Stimulated activated CD8-positive, alpha-beta memory T cell treated with anti-CD3 and anti-CD28 coated beads, Interleukin-7, amount 100 ng/mL, for 24 hours (primary cell): ENCODE measurements at regions not wholly inside any gene's neighbourhood (a gene's known extent, or its start where the extent isn't known, plus 50 kb on each side); places are given as distances from the start of the nearest gene placed in this dataset.

Source experiments
- DNase-seq: peaks from one replicate; pipeline ENCODE4 v3.0.0-alpha.2; 2020; ENCODE audit warnings: low read depth

DNA sequence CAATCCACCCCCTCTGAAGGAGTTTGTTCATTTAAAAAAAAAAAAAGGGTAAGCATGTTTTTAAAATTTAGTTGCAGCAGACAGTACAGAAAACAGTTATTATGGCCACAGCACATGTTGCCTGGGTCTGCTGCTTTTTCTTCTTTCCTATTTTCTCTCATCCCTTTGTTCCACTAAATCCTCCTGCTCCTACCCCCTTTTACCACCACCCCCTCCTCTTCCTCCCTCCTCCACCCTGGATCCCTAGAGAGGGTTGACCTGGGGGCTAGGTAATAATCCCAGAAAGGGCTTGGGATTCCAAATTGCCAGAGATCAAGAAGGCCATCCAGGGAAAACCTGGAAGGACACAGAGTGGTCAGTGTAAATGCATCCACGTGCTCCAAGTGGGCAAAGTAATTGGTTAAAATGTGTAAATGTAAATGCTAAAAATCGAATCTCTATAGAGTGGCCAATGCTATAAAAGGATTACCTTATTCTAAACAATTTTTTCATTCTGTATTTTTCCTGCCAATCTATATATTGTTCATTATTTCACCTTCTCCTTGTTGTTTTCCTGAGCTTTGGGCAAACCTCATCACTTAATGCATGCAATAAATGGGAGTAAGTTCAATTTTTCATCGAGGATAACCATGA lies 89.0 kb upstream of the PIK3CG start:
- no peak for DNase-seq

DNA sequence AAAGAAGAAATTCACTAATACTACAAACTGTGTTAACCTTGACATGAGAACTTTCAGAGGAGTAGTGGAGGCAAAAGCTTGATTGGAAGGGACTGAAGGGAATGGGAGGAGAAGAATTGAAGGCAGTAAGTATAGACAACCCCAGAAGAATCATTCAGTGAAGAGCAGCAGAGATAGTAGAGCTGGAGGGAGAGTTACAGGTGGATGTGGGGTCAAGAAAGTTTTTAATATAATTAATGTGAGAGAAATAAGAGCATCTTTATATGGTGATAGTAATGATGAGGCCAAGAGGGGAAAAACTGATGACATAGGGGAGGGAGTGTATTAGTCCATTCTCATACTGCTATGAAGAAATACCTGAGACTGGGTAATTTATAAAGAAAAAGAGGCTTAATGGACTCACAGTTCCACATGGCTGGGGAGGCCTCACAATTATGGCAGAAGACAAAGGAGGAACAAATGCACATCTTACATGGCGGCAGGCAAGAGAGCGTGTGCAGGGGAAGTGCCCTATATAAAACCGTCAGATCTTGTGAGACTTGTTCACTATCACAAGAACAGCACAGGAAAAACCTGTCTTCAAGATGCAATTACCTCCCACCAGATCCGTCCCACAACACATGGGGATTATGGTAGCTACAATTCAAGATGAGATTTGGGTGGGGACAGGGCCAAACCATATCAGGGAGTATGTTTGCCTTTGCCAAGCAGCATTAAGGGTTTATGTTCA lies 88.3 kb upstream of the PIK3CG start:
- no peak for DNase-seq

DNA sequence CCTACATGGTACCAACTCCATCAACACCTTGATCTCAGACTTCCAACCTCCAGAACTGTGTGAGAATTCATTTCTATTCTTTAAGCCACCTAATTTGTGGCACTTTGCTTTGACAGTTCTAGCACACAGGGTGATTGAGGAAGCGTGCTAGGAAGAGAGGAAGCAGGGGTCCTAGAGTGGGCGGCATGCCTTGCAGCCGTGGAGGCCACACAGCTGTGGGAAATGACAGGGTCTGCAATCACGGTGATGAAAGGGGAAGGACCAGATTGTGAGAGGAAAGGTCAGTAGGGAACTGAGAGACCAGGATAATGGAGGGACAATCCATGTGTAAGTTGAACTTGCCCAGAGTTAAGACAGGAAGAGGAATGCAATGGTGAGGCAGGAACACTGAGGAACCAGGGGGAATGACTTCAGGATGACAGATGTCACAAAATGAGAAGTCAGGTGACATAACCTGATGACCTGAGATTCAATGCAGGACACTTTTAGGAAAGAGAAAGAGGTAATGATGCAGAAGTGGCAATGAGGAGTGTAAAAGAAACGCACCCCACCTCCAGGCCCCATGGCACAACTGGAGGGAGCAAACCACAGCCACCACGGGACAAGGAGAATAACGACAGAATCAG lies 87.3 kb upstream of the PIK3CG start:
- DNase-seq = no peak

DNA sequence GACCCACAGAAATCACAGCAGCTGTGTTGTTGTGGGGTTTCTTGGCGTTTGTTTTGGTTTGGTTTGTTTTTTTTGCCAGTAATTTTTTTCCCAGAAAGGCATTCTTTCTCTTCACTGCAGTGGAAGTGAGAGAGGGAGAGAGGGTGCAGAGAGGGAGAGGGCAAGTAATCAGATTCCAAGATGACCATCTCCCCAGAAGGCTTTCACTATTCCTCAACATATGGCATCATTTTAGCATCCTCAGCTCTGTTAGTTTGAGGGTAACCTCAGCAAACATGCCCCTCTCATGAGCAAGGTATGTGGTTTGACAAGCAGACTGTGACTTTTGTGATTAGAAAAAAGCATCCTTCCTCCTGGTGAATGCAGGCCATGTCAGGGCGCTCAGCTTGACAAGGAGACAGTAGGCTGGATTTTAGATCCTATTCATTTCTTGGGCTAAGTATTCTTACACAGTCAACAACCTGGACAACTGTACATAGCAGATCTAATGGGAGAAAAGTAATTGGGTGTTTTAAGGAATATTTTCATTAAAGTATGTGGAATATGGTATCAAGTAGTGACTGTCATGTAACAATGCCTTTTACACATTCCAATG lies 86.3 kb upstream of the PIK3CG start:
- no peak for DNase-seq

DNA sequence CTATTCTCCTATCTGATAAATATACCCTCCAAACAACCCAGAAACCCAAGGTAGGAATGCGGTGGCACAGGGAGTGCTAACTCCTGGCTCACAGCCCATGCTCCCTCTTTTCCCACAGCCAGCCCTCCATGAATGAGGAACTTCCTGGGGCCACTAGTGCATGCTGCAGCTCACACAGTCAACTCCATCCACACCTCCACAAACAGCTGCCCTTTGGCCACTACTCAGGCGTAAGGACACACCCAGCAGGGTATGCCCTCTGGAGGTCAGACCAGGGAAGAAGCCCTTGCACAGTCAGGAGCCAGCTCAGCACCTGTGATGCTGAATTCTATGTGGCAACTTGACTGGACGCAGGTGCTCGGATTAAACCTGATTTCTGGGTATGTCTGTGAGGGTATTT lies 85.2 kb upstream of the PIK3CG start:
- DNase-seq = no peak

GRCh38 chr7:106781007-106781406 lies 84.1 kb upstream of the PIK3CG start:
- no peak for DNase-seq

DNA sequence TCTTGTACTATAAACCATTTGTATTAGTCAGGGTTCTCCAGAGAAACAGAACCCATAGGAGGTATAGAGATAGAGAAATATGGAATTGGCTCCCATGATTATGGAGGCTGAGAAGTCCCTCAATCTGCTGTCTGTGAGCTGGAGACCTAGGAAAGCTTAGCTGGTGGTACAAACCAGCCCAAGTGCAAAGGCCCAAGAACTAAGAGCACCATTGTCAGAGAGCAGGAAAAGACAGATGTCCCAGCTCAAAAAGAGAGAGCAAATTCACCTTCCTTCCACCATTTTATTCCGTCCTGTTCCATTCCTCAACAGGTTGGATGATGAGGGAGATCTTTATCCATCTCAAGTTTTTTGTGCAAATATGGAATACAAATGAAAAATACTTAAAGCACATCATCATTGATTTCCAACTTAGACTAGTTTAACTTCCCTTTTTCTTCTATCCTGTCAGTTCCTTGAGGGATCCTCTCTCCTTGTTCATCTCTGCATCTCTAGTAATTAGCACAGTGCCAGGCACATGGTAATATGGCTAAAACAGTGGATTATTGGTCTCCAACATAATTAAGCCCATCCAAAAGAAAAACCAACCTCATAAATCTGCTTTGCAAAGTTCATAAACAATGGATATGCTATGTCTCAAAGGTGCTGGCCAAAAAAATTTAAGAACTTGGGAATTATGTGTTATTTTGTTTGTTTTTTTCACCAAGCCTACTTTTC lies 83.1 kb upstream of the PIK3CG start:
- no peak for DNase-seq

DNA sequence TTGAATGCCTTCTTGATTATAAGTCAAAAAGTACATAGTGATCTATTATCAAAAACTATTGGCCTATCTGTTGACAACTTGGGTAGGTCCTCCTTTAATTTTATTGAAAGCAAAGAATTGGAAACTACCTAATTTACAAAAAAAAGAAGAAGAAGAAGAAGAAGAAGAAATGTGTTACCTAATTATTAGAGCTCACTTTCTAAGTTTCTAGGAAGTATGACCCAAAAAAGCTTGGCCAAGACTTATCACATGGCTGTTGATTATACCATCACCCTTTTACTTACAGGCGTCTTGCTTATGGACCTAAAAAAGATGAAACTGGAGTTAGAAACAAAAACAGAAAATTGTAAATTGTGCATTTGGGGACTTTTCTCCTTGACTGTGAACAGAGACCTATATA lies 81.8 kb upstream of the PIK3CG start:
- no peak for DNase-seq

DNA sequence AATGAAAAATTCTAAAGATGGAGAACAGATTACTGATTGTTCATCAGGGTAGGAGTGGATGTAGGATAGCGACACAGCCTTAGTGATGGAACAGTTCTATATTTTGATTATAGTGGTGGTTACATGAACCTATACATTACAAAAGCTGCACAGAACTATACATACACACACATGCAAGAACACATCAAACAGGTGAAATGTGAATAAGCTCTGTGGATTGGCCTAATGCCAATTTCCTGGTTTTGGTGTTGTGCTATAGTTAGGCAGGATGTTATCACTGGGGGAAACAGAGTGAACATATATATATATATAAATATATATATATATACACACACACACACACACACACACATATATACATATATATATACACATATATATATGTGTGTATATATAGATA lies 76.4 kb upstream of the PIK3CG start:
- no peak for DNase-seq

DNA sequence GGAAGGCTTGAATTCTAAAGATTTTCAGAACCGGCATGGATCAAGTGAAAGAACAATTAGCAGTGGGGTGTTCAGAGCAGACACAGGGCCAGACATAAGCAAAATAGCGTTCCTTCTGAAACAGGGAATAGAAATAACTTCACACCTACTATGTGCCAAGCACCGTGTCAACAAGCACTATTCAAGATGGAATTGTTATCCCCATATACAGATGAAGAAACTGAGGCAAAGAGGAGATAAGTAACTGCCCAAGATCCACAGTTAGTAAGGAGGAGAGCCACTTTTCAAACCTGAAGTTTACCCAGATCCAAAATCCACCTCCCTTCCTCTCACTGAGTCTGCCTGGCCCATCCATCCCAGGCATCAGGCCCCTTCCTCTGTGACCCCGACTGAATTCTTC lies 73.6 kb upstream of the PIK3CG start:
- no peak for DNase-seq

DNA sequence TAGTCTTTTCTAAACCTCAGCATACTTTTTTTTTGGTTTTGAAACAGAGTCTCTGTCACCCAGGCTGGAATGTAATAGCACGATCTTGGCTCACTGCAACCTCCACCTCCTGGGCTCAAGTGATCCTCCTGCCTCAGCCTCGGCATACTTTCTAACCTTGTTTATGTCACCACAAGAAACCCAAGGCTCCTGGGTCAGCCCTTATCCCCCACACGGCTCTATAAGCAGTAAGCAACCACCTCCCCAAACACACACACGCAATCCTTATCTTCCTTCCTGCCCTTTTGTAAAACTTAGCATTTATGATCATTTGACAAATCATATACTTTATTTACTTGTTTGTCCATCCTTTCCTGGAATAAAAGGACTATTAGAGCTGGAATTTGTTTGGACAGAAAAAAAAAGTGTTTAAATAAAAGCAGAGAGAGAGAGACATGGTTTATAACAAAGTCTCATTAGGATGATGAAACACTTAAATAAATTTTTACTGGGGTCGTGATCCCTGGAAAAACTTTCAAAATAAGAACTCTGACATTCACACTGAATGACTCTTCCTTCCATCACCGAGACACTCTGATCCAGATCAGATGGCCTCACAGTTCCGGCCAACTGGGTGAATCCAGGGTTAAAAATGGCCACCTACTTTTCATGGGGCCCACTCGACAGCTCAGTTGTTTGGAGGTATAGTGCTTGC lies 72.7 kb upstream of the PIK3CG start:
- no peak for DNase-seq

GRCh38 chr7:106793015-106793975 lies 71.8 kb upstream of the PIK3CG start:
- DNase-seq = no peak

DNA sequence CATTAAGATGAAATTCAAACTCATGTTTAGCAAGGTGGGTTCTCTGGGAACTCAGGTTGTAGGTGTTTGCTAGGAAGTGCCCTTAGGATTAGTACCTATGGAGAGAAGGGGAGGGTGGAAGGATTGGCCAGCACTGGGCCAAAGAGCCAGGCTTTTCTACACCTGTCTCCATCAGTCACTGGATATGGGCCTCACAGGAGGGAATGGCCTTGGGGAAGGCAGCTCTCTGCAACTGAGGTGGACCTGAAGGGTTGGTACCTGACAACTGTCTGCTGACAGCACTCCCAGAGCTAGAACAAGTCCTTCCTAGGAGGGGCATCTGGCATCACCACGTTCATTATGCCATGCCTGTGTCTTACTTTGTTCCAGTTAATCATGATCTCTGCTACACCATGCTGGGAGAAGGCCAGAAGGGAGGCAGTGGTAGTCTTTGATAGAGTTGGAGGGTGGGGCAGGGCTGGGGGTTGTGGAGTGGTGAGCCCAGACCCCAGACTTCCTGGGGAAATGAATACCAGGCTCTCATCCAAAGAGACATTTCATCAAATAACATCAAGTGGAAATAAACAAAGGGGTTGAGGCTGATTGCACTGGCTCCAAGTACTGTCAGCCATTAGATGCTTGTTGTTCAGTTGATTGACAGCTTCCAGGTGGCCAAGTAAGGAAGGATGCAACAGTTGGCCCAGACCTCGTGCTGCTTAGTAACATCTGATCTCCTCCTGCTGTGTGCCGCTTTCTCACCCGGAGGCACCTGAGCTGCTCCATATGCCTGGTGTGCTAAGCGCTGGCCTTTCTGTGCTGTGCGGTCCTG lies 70.6 kb upstream of the PIK3CG start:
- DNase-seq = no peak

GRCh38 chr7:106795084-106795876 lies 69.8 kb upstream of the PIK3CG start:
- DNase-seq = no peak

DNA sequence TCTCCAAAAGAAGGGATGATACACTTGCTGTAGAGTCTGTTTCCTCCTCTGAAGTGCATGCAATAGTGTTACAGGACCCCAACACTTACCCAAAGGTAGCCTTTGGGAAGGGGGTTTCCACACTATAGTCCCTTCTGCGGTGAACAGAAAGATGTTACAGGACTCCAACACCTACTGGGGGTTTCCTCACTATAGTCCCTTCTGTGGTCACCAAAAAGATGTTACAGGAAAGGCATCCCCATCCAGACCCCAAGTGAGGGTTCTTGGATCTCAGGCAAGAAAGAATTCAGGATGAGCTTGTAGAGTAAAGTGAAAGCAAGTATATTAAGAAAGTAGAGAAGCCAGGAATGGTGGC lies 69.2 kb upstream of the PIK3CG start:
- no peak for DNase-seq

- DNase-seq = no peak
Observed at GRCh38 chr7:106797937-106798336, 67.1 kb upstream of the PIK3CG start.

- no peak for DNase-seq
Observed at GRCh38 chr7:106802589-106802988, 62.5 kb upstream of the PIK3CG start.

DNA sequence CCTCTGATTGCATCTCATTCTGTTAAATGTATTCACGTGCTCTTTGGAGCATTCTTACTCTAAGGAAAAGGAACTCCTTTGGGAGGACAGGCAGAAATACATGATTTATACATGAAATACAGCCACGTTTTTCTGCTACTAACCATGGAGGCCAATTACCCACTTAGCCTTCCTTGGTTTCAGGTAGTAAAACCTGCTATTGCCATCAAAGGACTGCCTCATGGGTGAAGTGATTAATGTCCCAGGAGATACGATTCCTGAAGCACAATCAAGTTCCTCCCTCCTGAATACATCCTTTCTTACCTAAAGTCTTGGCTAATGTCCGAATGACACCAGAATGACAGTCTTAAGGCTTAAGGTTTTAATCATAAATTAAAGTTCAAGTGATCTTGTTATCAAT lies 58.5 kb upstream of the PIK3CG start:
- DNase-seq = no peak

DNA sequence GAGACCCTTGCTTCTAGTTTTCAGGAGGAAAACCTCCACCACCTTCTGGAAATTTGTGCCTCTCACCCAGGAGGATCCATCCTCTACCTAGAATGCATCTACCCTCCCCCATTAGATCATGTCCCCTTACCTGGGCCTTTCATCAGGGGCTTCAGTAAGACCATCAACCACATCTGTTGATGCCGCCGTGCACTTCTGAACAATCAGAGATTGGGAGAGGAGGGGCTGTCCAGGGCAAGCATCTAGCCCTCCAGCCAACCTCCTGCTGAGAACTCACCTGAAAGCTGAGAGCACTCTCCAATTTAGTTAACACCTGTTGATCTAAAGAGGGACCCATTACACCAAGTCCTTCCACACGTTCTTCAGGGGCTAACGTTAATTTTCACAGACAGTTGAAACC lies 57.6 kb upstream of the PIK3CG start:
- DNase-seq = no peak
